NB4 (cell line): ENCODE measurements at regions not wholly inside any gene's neighbourhood (a gene's known extent, or its start where the extent isn't known, plus 50 kb on each side); places are given as distances from the start of the nearest gene placed in this dataset.

ENCODE experiments used
- MYC ChIP-seq: IDR thresholded peaks from 2 replicates; pipeline ENCODE4 v1.6.1; 2011; ENCODE audit warnings: low read depth, low read length
- POLR2A ChIP-seq: IDR thresholded peaks from 2 replicates; pipeline ENCODE4 v1.6.1; 2011; ENCODE audit warnings: mild to moderate bottlenecking; ENCODE audit not compliant: insufficient read length; ENCODE audit errors: extremely low read depth
- TF ChIP-seq, protein P1 (sequence below): IDR thresholded peaks from one replicate; pipeline ENCODE4 v1.5.1; 2012; ENCODE audit warnings: low read depth, low read length
- TF ChIP-seq, protein P2 (sequence below): IDR thresholded peaks from 2 replicates; pipeline ENCODE4 v1.6.1; 2011; ENCODE audit warnings: low read depth, low read length

DNA sequence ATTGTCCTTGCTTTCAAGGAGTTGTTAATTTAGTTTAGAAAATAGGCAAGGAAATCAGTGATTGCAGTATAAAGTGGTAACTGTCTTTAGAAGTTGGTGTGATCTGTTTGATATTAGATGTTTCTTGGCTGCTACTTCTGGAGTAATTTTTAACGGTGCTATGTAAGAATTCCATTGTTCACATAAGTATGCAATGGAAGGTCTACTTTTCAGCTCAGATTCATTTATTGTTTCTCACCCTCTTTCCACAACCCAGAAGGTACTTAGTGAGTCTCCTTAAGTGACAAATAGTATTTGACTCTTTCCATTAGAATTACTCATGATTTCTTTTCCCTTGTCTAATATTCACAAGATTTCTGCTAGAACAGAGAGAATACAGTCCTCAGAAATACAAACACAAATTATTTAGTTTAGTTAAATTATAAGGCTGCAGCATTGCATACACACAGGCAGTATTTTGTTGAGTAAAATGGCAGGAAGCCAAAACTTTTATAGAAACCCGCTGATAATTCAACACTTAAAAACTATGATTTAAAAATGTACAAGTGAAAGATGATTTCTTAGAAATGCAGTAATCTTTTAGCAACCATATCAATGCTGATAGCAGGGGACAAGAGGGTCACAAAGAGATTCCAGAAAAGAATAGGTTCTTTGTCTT, 554.3 kb downstream of the CD109 start:
- TF ChIP-seq, protein P1, sequence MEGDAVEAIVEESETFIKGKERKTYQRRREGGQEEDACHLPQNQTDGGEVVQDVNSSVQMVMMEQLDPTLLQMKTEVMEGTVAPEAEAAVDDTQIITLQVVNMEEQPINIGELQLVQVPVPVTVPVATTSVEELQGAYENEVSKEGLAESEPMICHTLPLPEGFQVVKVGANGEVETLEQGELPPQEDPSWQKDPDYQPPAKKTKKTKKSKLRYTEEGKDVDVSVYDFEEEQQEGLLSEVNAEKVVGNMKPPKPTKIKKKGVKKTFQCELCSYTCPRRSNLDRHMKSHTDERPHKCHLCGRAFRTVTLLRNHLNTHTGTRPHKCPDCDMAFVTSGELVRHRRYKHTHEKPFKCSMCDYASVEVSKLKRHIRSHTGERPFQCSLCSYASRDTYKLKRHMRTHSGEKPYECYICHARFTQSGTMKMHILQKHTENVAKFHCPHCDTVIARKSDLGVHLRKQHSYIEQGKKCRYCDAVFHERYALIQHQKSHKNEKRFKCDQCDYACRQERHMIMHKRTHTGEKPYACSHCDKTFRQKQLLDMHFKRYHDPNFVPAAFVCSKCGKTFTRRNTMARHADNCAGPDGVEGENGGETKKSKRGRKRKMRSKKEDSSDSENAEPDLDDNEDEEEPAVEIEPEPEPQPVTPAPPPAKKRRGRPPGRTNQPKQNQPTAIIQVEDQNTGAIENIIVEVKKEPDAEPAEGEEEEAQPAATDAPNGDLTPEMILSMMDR, result no peak
- TF ChIP-seq POLR2A, result no peak
- TF ChIP-seq, protein P2, sequence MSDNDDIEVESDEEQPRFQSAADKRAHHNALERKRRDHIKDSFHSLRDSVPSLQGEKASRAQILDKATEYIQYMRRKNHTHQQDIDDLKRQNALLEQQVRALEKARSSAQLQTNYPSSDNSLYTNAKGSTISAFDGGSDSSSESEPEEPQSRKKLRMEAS, result no peak
- TF ChIP-seq MYC, result no peak
